Uterus (tissue), 2 donors: ENCODE measurements at regions not wholly inside any gene's neighbourhood (a gene's known extent, or its start where the extent isn't known, plus 50 kb on each side); places are given as distances from the start of the nearest gene placed in this dataset.

ENCODE experiments used
- CTCF ChIP-seq, 4 experiments: fragments of 200-600 bp in 2 of 4; fragments of 450-650 bp in 2 of 4; sonication (generic) in 2 of 4; IDR thresholded peaks; one replicate each; pipeline ENCODE4 v1.5.1; 2016 to 2019; ENCODE audit warnings: antibody characterized with exemption in 4 of 4, mild to moderate bottlenecking in 2 of 4, moderate library complexity in 1 of 4
- POLR2A ChIP-seq, 2 donors: fragments of 450-650 bp; IDR thresholded peaks; one replicate each; pipeline ENCODE4 v1.6.1; 2016; ENCODE audit warnings: antibody characterized with exemption in 2 of 2, mild to moderate bottlenecking in 1 of 2, moderate library complexity in 1 of 2

GRCh38 chr21:35430260-35430659, 381.2 kb upstream of the RUNX1 start:
- no peak for TF ChIP-seq POLR2A (IDR thresholded peaks at IDR 0.05)
- TF ChIP-seq CTCF (IDR thresholded peaks at IDR 0.05) = no peak
